Loucy (cell line): ENCODE measurements at regions not wholly inside any gene's neighbourhood (a gene's known extent, or its start where the extent isn't known, plus 50 kb on each side); places are given as distances from the start of the nearest gene placed in this dataset.

Experiments
- H2AFZ ChIP-seq: fragments of 200-600 bp; sonication (generic); 2 replicates; pipeline ENCODE4 v1.6.0; 2016; ENCODE audit warnings: antibody characterized with exemption, mild to moderate bottlenecking, low read length, moderate library complexity
- H3F3A ChIP-seq: fragments of 200-600 bp; 2 replicates; pipeline ENCODE4 v1.6.0; 2016; ENCODE audit warnings: antibody characterized with exemption, low read depth, mild to moderate bottlenecking
- H3K27me3 ChIP-seq: fragments of 200-600 bp; sonication (generic); 2 replicates; pipeline ENCODE4 v1.6.1; 2014; ENCODE audit warnings: low read length, mild to moderate bottlenecking; ENCODE audit not compliant: insufficient read depth, poor library complexity, severe bottlenecking
- H3K36me3 ChIP-seq: fragments of 200-600 bp; sonication (generic); 2 replicates; pipeline ENCODE4 v1.6.1; 2016; ENCODE audit warnings: low read length; ENCODE audit not compliant: insufficient read depth
- H3K4me1 ChIP-seq: fragments of 200-600 bp; sonication (generic); 2 replicates; pipeline ENCODE4 v1.5.1; 2014; ENCODE audit warnings: low read length, mild to moderate bottlenecking; ENCODE audit not compliant: insufficient read depth, poor library complexity, severe bottlenecking
- H3K4me2 ChIP-seq: fragments of 200-600 bp; sonication (generic); 2 replicates; pipeline ENCODE4 v1.6.0; 2014; ENCODE audit warnings: antibody characterized with exemption, low read length, low read depth, mild to moderate bottlenecking; ENCODE audit not compliant: poor library complexity, severe bottlenecking
- H3K4me3 ChIP-seq: fragments of 200-600 bp; sonication (generic); 2 replicates; pipeline ENCODE4 v1.5.1; 2014; ENCODE audit warnings: low read length, mild to moderate bottlenecking, mixed read lengths; ENCODE audit not compliant: poor library complexity, severe bottlenecking
- H3K79me2 ChIP-seq: fragments of 200-600 bp; sonication (generic); 2 replicates; pipeline ENCODE4 v1.6.1; 2014; ENCODE audit warnings: low read length; ENCODE audit not compliant: insufficient read depth
- H3K9ac ChIP-seq: fragments of 200-600 bp; sonication (generic); 2 replicates; pipeline ENCODE4 v1.6.0; 2014; ENCODE audit warnings: mild to moderate bottlenecking, low read depth, low read length, moderate library complexity; ENCODE audit not compliant: poor library complexity, severe bottlenecking
- H3K9me2 ChIP-seq: fragments of 200-600 bp; sonication (generic); replicated peaks from 2 replicates; pipeline ENCODE4 v1.6.1; 2016; ENCODE audit warnings: low read depth, low read length, mixed read lengths
- H3K9me3 ChIP-seq: fragments of 200-600 bp; sonication (generic); 2 replicates; pipeline ENCODE4 v1.6.1; 2014; ENCODE audit warnings: mild to moderate bottlenecking, antibody characterized with exemption, low read length, low read depth; ENCODE audit not compliant: insufficient read depth
- H4K20me1 ChIP-seq: fragments of 200-600 bp; sonication (generic); 2 replicates; pipeline ENCODE4 v1.6.0; 2014; ENCODE audit warnings: antibody characterized with exemption, low read length, mild to moderate bottlenecking; ENCODE audit not compliant: insufficient read depth, poor library complexity, severe bottlenecking
- EZH2phosphoT487 ChIP-seq: fragments of 200-600 bp; IDR thresholded peaks from 2 replicates; pipeline ENCODE4 v1.6.1; 2018; ENCODE audit warnings: antibody characterized with exemption, mild to moderate bottlenecking, moderate library complexity, borderline replicate concordance
- TF ChIP-seq, protein P1 (sequence below): fragments of 200-600 bp; sonication (generic); conservative IDR thresholded peaks from 2 replicates; pipeline ENCODE4 v1.5.1; 2014; ENCODE audit warnings: mild to moderate bottlenecking, antibody characterized with exemption, low read length

DNA sequence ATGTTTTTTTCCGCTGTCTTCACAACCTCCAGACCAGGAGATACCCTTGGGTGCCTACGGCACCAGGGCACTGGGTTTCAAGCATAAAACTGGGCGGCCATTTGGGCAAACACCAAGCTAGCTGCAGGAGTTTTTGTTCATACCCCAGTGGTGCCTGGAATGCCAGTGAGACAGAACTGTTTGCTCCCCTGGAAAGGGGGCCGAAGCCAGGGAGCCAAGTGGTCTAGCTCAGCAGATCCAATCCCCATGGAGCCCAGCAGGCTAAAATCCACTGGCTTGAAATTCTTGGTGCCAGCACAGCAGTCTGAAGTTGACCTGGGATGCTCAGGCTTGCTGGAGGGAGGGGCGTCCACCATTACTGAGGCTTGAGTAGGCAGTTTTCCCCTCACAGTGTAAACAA is 265.3 kb upstream of the ZEB2 start:
- Histone ChIP-seq H3K27me3 (no peaks in the 10 kb centered on the region), H3K9ac (no peak overlapping the region), H3K9me3 (no peaks in the 10 kb centered on the region), H3K36me3 (no peaks in the 10 kb centered on the region), H3K9me2 (no peaks in the 10 kb centered on the region), H3F3A (no peaks in the 10 kb centered on the region), H4K20me1 (no peaks in the 10 kb centered on the region), H3K4me1 (no peaks in the 10 kb centered on the region), H3K4me2 (no peak overlapping the region), H3K4me3 (no peak overlapping the region), H2AFZ (no peak overlapping the region), H3K79me2 (no peaks in the 10 kb centered on the region)
- TF ChIP-seq, protein P1, sequence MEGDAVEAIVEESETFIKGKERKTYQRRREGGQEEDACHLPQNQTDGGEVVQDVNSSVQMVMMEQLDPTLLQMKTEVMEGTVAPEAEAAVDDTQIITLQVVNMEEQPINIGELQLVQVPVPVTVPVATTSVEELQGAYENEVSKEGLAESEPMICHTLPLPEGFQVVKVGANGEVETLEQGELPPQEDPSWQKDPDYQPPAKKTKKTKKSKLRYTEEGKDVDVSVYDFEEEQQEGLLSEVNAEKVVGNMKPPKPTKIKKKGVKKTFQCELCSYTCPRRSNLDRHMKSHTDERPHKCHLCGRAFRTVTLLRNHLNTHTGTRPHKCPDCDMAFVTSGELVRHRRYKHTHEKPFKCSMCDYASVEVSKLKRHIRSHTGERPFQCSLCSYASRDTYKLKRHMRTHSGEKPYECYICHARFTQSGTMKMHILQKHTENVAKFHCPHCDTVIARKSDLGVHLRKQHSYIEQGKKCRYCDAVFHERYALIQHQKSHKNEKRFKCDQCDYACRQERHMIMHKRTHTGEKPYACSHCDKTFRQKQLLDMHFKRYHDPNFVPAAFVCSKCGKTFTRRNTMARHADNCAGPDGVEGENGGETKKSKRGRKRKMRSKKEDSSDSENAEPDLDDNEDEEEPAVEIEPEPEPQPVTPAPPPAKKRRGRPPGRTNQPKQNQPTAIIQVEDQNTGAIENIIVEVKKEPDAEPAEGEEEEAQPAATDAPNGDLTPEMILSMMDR: no peak
- no peak for TF ChIP-seq EZH2phosphoT487

DNA sequence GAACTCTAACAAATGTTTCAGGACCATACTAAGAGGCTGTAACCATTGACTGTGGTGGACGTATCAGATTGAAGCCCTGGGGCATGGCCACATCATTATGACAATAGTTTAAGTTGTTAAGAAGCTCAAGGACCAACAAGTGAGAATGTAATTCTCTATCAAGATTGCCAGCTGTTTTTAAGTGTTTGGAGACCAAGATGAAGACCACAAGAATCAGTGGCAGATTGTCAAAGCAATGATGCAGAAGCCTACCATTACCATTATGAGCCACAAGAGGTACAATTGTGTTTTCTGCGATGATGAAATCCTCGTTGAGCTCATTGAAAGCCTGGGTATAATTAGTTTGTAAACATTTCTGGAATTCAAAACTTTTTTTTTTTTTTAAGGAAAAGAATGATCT is 261.1 kb upstream of the ZEB2 start:
- Histone ChIP-seq H3K79me2 (no peaks in the 10 kb centered on the region), H3K27me3 (no peaks in the 10 kb centered on the region), H3K9ac (no peak overlapping the region), H3K9me2 (no peaks in the 10 kb centered on the region), H3K9me3 (no peaks in the 10 kb centered on the region), H3F3A (no peaks in the 10 kb centered on the region), H3K4me1 (no peaks in the 10 kb centered on the region), H4K20me1 (no peaks in the 10 kb centered on the region), H3K4me3 (no peak overlapping the region), H2AFZ (no peak overlapping the region), H3K36me3 (no peaks in the 10 kb centered on the region), H3K4me2 (no peak overlapping the region)
- TF ChIP-seq, protein P1: no peak; the same call in 1 of the 2 replicates
- no peak for TF ChIP-seq EZH2phosphoT487

DNA sequence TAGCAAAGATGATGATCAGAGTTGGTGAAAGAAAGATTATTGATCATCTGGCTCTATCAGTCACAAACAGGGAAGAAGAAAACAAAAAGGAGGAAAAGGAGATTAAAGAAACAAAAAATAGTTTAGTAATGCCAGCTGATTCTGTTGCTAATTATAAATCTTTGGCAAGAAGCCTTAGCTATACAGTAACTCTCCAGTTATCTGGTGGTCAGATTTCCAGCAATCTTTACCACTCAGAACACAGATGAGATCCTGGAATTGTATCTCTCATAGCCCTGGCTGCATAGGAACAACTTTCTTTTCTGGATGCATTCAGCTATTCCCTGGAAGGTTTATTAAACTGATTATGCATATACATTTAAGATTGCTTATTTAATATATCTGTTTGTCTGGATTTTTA is 256.8 kb upstream of the ZEB2 start:
- Histone ChIP-seq H3F3A (no peaks in the 10 kb centered on the region), H3K79me2 (no peaks in the 10 kb centered on the region), H3K9me2 (no peaks in the 10 kb centered on the region), H3K4me2 (no peak overlapping the region), H3K36me3 (no peaks in the 10 kb centered on the region), H3K9me3 (no peaks in the 10 kb centered on the region), H3K9ac (no peak overlapping the region), H3K4me3 (no peak overlapping the region), H4K20me1 (no peaks in the 10 kb centered on the region), H2AFZ (no peak overlapping the region), H3K27me3 (no peaks in the 10 kb centered on the region), H3K4me1 (no peaks in the 10 kb centered on the region)
- TF ChIP-seq EZH2phosphoT487: no peak
- TF ChIP-seq, protein P1: no peak
